H1 (cell line): ENCODE measurements at regions not wholly inside any gene's neighbourhood (a gene's known extent, or its start where the extent isn't known, plus 50 kb on each side); places are given as distances from the start of the nearest gene placed in this dataset.

Source experiments
- CTCF ChIA-PET: fragments of 300-600 bp; sonication (Branson Sonifier 250); formaldehyde crosslinking; loops from one replicate; lab custom pipeline; 2021; ENCODE audit not compliant: partially characterized antibody; lab: Charles Lee
- POLR2A ChIA-PET: fragments of 300-600 bp; sonication (Branson Sonifier 250); formaldehyde crosslinking; loops from one replicate; lab custom pipeline; 2021; ENCODE audit warnings: inconsistent platforms; ENCODE audit not compliant: partially characterized antibody; lab: Charles Lee
- DNase-seq, 2 experiments: peaks; one replicate each; pipeline versions ENCODE4 v3.0.0 to v3.0.0-alpha.2; 2010 to 2022; ENCODE audit warnings: low spot score in 2 of 2, low read depth in 1 of 2, mixed read lengths in 1 of 2
- FAIRE-seq: peaks from 2 replicates; lab custom pipeline; 2011; peaks lifted over from hg19 to GRCh38; lab: Jason Lieb, UNC
- H2AFZ ChIP-seq: 2 replicates; pipeline ENCODE4 v1.8.1; 2012; ENCODE audit warnings: low read length, inconsistent platforms
- H2AK5ac ChIP-seq: 2 replicates; pipeline ENCODE4 v1.6.1; 2013; ENCODE audit warnings: low read depth, low read length
- H2BK120ac ChIP-seq: replicated peaks from 2 replicates; pipeline ENCODE3; 2013; ENCODE audit warnings: low read depth, low read length, inconsistent platforms
- H2BK12ac ChIP-seq: 2 replicates; pipeline ENCODE4 v1.6.1; 2013; ENCODE audit warnings: low read depth, low read length
- H2BK15ac ChIP-seq: 2 replicates; pipeline ENCODE4 v1.6.1; 2013; ENCODE audit warnings: low read length
- H2BK20ac ChIP-seq: 2 replicates; pipeline ENCODE4 v1.6.1; 2013; ENCODE audit warnings: low read length
- H2BK5ac ChIP-seq: 2 replicates; pipeline ENCODE4 v1.6.1; 2013; ENCODE audit warnings: low read depth, low read length
- H3K14ac ChIP-seq: 2 replicates; pipeline ENCODE4 v1.6.1; 2013; ENCODE audit warnings: inconsistent platforms; ENCODE audit not compliant: insufficient read length
- H3K18ac ChIP-seq: 2 replicates; pipeline ENCODE4 v1.6.1; 2013; ENCODE audit warnings: low read length; ENCODE audit errors: extremely low read depth
- H3K23ac ChIP-seq: 2 replicates; pipeline ENCODE4 v1.6.1; 2013; ENCODE audit warnings: inconsistent platforms; ENCODE audit not compliant: insufficient read length
- H3K23me2 ChIP-seq: 2 replicates; pipeline ENCODE4 v1.6.1; 2013; ENCODE audit warnings: low read depth, low read length
- H3K27ac ChIP-seq: 2 replicates; pipeline ENCODE4 v1.6.1; 2011; ENCODE audit warnings: low read depth, low read length, inconsistent platforms
- H3K27me3 ChIP-seq, 4 experiments: replicated peaks in 1 of 4; 1 replicate in 1 of 4; 2 replicates in 3 of 4; pipeline versions ENCODE4 v1.6.1 to v1.8.1; 2011 to 2013; ENCODE audit warnings: low read length in 3 of 4, mild to moderate bottlenecking in 3 of 4, inconsistent platforms in 2 of 4, mixed read lengths in 2 of 4, moderate library complexity in 1 of 4; ENCODE audit not compliant: control insufficient read depth in 3 of 4, insufficient read depth in 3 of 4; ENCODE audit errors: extremely low read depth in 1 of 4
- H3K36me3 ChIP-seq, 4 experiments: 2 replicates each; pipeline versions ENCODE4 v1.6.1 to v1.8.1; 2011 to 2013; ENCODE audit warnings: mild to moderate bottlenecking in 4 of 4, low read length in 3 of 4, moderate library complexity in 2 of 4, control low read depth in 1 of 4, inconsistent platforms in 1 of 4; ENCODE audit not compliant: insufficient read depth in 4 of 4, control insufficient read depth in 2 of 4
- H3K4ac ChIP-seq: replicated peaks from 2 replicates; pipeline ENCODE3; 2013; ENCODE audit warnings: low read length, low read depth, mixed read lengths, inconsistent platforms; ENCODE audit not compliant: insufficient read length
- H3K4me1 ChIP-seq, 4 experiments: replicated peaks in 1 of 4; 1 replicate in 1 of 4; 2 replicates in 3 of 4; pipeline versions ENCODE4 v1.6.1 to v1.8.1; 2011 to 2013; ENCODE audit warnings: low read length in 3 of 4, inconsistent platforms in 2 of 4, mixed read lengths in 1 of 4; ENCODE audit not compliant: insufficient read depth in 4 of 4, control insufficient read depth in 3 of 4
- H3K4me2 ChIP-seq, 2 experiments: 2 replicates each; pipeline versions ENCODE4 v1.6.1 to v1.8.1; 2011 to 2013; ENCODE audit warnings: low read depth in 2 of 2, low read length in 2 of 2, control low read depth in 1 of 2, inconsistent platforms in 1 of 2, mild to moderate bottlenecking in 1 of 2; ENCODE audit not compliant: insufficient read depth in 1 of 2
- H3K4me3 ChIP-seq, 4 experiments: fragments of 200-600, 300-600 bp in 1 of 4; sonication (generic), shearing (Covaris generic), sonication (Bioruptor Twin) in 1 of 4; 2 replicates each; pipeline versions ENCODE4 v1.5.1 to v1.8.1; 2011 to 2016; ENCODE audit warnings: low read length in 4 of 4, low read depth in 3 of 4, control low read depth in 2 of 4, inconsistent platforms in 2 of 4, mild to moderate bottlenecking in 2 of 4, mixed read lengths in 1 of 4, moderate library complexity in 1 of 4; ENCODE audit not compliant: insufficient read depth in 2 of 4; ENCODE audit errors: extremely low read depth in 1 of 4
- H3K56ac ChIP-seq: replicated peaks from 2 replicates; pipeline ENCODE3; 2013; ENCODE audit warnings: low read depth, mild to moderate bottlenecking, mixed read lengths, low read length, inconsistent platforms; ENCODE audit not compliant: insufficient read length
- H3K79me1 ChIP-seq: 2 replicates; pipeline ENCODE4 v1.6.1; 2013; ENCODE audit warnings: low read depth, low read length, control low read depth
- H3K79me2 ChIP-seq, 2 experiments: 2 replicates each; pipeline versions ENCODE4 v1.6.1 to v1.8.1; 2012 to 2013; ENCODE audit warnings: low read length in 2 of 2, mild to moderate bottlenecking in 2 of 2, inconsistent platforms in 1 of 2; ENCODE audit not compliant: insufficient read depth in 2 of 2, control insufficient read depth in 1 of 2
- H3K9ac ChIP-seq, 4 experiments: replicated peaks in 1 of 4; 1 replicate in 1 of 4; 2 replicates in 3 of 4; pipeline versions ENCODE4 v1.6.1 to v1.8.1; 2011 to 2013; ENCODE audit warnings: low read depth in 3 of 4, low read length in 3 of 4, control low read depth in 2 of 4, mild to moderate bottlenecking in 2 of 4, moderate library complexity in 2 of 4, inconsistent platforms in 1 of 4; ENCODE audit errors: extremely low read depth in 1 of 4
- H3K9me3 ChIP-seq, 2 experiments: 2 replicates each; pipeline versions ENCODE4 v1.6.1 to v1.8.1; 2012 to 2013; ENCODE audit warnings: mild to moderate bottlenecking in 2 of 2, moderate library complexity in 2 of 2, control low read depth in 1 of 2, inconsistent platforms in 1 of 2, low read depth in 1 of 2, low read length in 1 of 2, mixed read lengths in 1 of 2; ENCODE audit not compliant: insufficient read depth in 2 of 2
- H4K20me1 ChIP-seq, 2 experiments: replicated peaks in 1 of 2; 2 replicates each; pipeline versions ENCODE3 to v1.8.1; 2011 to 2013; ENCODE audit warnings: inconsistent platforms in 2 of 2, low read length in 2 of 2, mild to moderate bottlenecking in 1 of 2; ENCODE audit not compliant: insufficient read depth in 2 of 2, control insufficient read depth in 1 of 2
- H4K5ac ChIP-seq: 2 replicates; pipeline ENCODE4 v1.6.1; 2013; ENCODE audit warnings: low read length, low read depth, mixed read lengths, inconsistent platforms; ENCODE audit not compliant: insufficient read length
- H4K8ac ChIP-seq: 2 replicates; pipeline ENCODE4 v1.8.0; 2013; ENCODE audit warnings: mild to moderate bottlenecking, moderate library complexity, low read length, inconsistent platforms; ENCODE audit not compliant: insufficient read depth; ENCODE audit errors: extremely low read depth
- H4K91ac ChIP-seq: replicated peaks from 2 replicates; pipeline ENCODE3; 2013; ENCODE audit warnings: low read length, mixed read lengths, inconsistent platforms; ENCODE audit not compliant: insufficient read length
- ASH2L ChIP-seq: fragments of 200-600, 300-600 bp; sonication (generic); IDR thresholded peaks from one replicate; pipeline ENCODE4 v1.7.1; 2017; ENCODE audit warnings: low read length
- JUN ChIP-seq: IDR thresholded peaks from 2 replicates; pipeline ENCODE4 v1.6.1; 2011; ENCODE audit warnings: low read depth, mild to moderate bottlenecking, improper control_type of control experiment, low read length
- KDM1A ChIP-seq: fragments of 200-600, 300-600 bp; sonication (generic); IDR thresholded peaks from 2 replicates; pipeline ENCODE4 v1.7.1; 2016; ENCODE audit warnings: mild to moderate bottlenecking, low read length, borderline replicate concordance
- MAFK ChIP-seq: IDR thresholded peaks from 2 replicates; pipeline ENCODE4 v1.6.1; 2012; ENCODE audit warnings: low read depth, mild to moderate bottlenecking, improper control_type of control experiment, low read length
- MAX ChIP-seq: IDR thresholded peaks from 2 replicates; pipeline ENCODE4 v1.6.1; 2012; ENCODE audit warnings: inconsistent platforms
- POLR2AphosphoS5 ChIP-seq: IDR thresholded peaks from 2 replicates; pipeline ENCODE4 v1.6.1; 2011; ENCODE audit warnings: low read depth, low read length
- SP2 ChIP-seq: IDR thresholded peaks from 2 replicates; pipeline ENCODE4 v1.6.1; 2012; ENCODE audit warnings: mild to moderate bottlenecking, low read length, inconsistent platforms
- TAF1 ChIP-seq: IDR thresholded peaks from 2 replicates; pipeline ENCODE4 v1.6.1; 2011; ENCODE audit warnings: mild to moderate bottlenecking, low read depth, low read length
- TBP ChIP-seq: IDR thresholded peaks from 2 replicates; pipeline ENCODE4 v1.6.1; 2011; ENCODE audit warnings: low read depth, low read length, improper control_type of control experiment
- WGBS, 2 experiments: shearing (Covaris generic) in 1 of 2; methylation state at CpG; one replicate each; pipeline versions ENCODE4 v1.1.6 to v1.1.7; 2013 to 2015; ENCODE audit warnings: low lambda C conversion rate in 2 of 2, mixed read lengths in 2 of 2, inconsistent platforms in 1 of 2, low coverage in 1 of 2, missing lambda C conversion rate in 1 of 2; ENCODE audit not compliant: insufficient replicate concordance in 2 of 2, insufficient coverage in 1 of 2, insufficient read length in 1 of 2; ENCODE audit errors: extremely low coverage in 1 of 2, missing lambda C conversion rate in 1 of 2; 5-methylcytosine and 5-hydroxymethylcytosine counted together

- H4K91ac ChIP-seq: no peak overlapping the region
- H4K20me1 ChIP-seq: peaks cover 0 to 7% of the 10 kb centered on the region in 2 experiments
- H4K8ac ChIP-seq: no peak overlapping the region
- H3K23ac ChIP-seq: no peak overlapping the region
- H3K4me1 ChIP-seq: peaks cover 0 to 5% (median 1%) of the 10 kb centered on the region in 4 experiments; a peak in 5 of 7 replicates
- no peak overlapping the region for H3K4me2 ChIP-seq
- no peak overlapping the region for H4K5ac ChIP-seq
- H3K79me1 ChIP-seq: no peaks in the 10 kb centered on the region
- no peak overlapping the region for H3K56ac ChIP-seq
- H3K23me2 ChIP-seq: peaks cover 5% of the 10 kb centered on the region; the same call in 1 of the 2 replicates
- no peak overlapping the region for H3K14ac ChIP-seq
- no peak overlapping the region for H2AK5ac ChIP-seq
- H3K9ac ChIP-seq: no peak overlapping the region
- no peak overlapping the region for H3K4me3 ChIP-seq
- no peak overlapping the region for H2BK15ac ChIP-seq
- H3K27me3 ChIP-seq: no peaks in the 10 kb centered on the region; a peak in 1 of 7 replicates
- DNase-seq (no peak), FAIRE-seq (no peak)
- no peak overlapping the region for H3K27ac ChIP-seq
- no peak overlapping the region for H3K4ac ChIP-seq
- H2BK120ac ChIP-seq: no peak overlapping the region
- H3K18ac ChIP-seq: no peak overlapping the region
- no peak overlapping the region for H2AFZ ChIP-seq
- TF ChIP-seq KDM1A (no peak), JUN (no peak), POLR2AphosphoS5 (no peak), MAFK (no peak), SP2 (no peak), TAF1 (no peak), TBP (no peak), MAX (no peak), ASH2L (no peak)
- no peak overlapping the region for H2BK12ac ChIP-seq
- H3K79me2 ChIP-seq: peaks cover 0 to 3% of the 10 kb centered on the region in 2 experiments; a peak in 1 of 4 replicates
- no peak overlapping the region for H2BK5ac ChIP-seq
- ChIA-PET POLR2A (no interaction called here), CTCF (interaction anchor here (0.6 to 1.1 kb wide), 3 partner anchors 81 to 119 kb away, joined by 3 read pairs; no protein-coding TSS in a partner anchor)
- H2BK20ac ChIP-seq: no peak overlapping the region
- H3K9me3 ChIP-seq: no peaks in the 10 kb centered on the region
- 84% methylated on average over 11 of the region's 11 CpGs; no CpG with 5 or more reads in 1 of the 2 experiments for WGBS, 2 experiments
- no peaks in the 10 kb centered on the region; a peak in 3 of 8 replicates for H3K36me3 ChIP-seq
Measured at GRCh38 chr17:79519601-79520000, 91.2 kb downstream of the RBFOX3 start.
